ENCODE measurements at regions not wholly inside any gene's neighbourhood (a gene's known extent, or its start where the extent isn't known, plus 50 kb on each side); places are given as distances from the start of the nearest gene placed in this dataset.

DNA sequence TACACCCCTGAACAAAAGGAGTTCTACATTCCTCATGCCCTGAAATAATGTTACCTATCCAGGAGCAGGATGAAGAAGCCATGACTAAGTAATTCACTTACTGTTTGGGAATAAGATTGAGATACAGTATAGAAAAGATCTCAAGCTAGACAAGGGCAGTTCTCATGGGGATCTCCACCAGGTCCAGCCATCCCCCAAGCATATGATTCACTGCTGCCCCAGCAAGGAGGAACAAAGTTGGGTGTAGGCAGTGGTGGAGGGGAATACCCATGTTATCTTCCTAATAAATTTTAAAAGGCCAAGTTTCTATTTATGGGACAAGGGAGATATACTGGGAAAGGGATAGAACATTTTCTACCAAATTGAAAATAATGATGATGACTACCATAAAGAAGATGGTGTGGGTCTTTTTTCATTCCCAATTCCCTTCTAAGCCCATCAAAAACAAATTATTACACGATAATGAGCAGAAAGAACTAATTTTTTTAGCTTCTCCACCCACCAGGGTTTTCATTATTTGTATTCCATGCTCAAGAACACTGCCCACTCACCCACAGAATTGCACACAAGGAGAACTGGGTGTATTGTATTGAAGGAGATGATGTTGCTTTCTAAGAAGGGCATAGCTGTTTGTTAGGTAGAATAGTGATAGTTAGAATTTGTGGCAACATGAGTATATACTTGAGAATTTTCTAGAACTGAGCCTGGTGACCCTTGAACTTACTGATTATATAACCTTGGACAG is 204.6 kb downstream of the BTG1 start:
- TF ChIP-seq, protein P1, sequence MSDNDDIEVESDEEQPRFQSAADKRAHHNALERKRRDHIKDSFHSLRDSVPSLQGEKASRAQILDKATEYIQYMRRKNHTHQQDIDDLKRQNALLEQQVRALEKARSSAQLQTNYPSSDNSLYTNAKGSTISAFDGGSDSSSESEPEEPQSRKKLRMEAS (IDR thresholded peaks at IDR 0.05; ENCODE audit: low read depth, low read length): no peak
- TF ChIP-seq POLR2A (IDR thresholded peaks at IDR 0.05; ENCODE audit: extremely low read depth, insufficient read length) (no peak), MYC (IDR thresholded peaks at IDR 0.05; ENCODE audit: low read depth, low read length) (no peak)
- TF ChIP-seq, protein P2, sequence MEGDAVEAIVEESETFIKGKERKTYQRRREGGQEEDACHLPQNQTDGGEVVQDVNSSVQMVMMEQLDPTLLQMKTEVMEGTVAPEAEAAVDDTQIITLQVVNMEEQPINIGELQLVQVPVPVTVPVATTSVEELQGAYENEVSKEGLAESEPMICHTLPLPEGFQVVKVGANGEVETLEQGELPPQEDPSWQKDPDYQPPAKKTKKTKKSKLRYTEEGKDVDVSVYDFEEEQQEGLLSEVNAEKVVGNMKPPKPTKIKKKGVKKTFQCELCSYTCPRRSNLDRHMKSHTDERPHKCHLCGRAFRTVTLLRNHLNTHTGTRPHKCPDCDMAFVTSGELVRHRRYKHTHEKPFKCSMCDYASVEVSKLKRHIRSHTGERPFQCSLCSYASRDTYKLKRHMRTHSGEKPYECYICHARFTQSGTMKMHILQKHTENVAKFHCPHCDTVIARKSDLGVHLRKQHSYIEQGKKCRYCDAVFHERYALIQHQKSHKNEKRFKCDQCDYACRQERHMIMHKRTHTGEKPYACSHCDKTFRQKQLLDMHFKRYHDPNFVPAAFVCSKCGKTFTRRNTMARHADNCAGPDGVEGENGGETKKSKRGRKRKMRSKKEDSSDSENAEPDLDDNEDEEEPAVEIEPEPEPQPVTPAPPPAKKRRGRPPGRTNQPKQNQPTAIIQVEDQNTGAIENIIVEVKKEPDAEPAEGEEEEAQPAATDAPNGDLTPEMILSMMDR (IDR thresholded peaks at IDR 0.05; ENCODE audit: low read depth, low read length): no peak
- no peak for DNase-seq (ENCODE audit: low read depth)
- H3K4me3 ChIP-seq (ENCODE audit: low read depth, low read length): no peak overlapping the region

DNA sequence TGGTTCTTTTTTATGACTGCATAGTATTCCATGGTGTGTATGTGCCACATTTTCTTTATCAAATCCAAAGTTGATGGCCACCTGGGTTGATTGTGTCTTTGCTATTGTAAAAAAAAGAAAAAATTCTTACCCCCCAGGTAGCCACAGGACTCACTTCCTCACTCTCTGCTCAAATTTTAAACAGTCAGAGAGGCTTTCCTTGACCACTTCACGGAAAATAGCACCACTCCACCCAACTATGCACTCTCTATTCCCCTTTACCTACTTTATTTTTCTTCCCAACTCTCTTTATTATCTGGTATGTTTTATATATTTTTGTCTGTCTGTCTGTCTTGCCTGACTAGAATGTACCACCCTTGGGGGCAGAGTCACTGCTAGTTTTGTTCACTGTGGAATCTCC is 205.3 kb downstream of the BTG1 start:
- H3K4me3 ChIP-seq (ENCODE audit: low read depth, low read length): no peak overlapping the region
- TF ChIP-seq, protein P2 (IDR thresholded peaks at IDR 0.05; ENCODE audit: low read depth, low read length): no peak
- TF ChIP-seq, protein P1 (IDR thresholded peaks at IDR 0.05; ENCODE audit: low read depth, low read length): no peak
- TF ChIP-seq POLR2A (IDR thresholded peaks at IDR 0.05; ENCODE audit: extremely low read depth, insufficient read length) (no peak), MYC (IDR thresholded peaks at IDR 0.05; ENCODE audit: low read depth, low read length) (no peak)
- DNase-seq (ENCODE audit: low read depth): no peak

DNA sequence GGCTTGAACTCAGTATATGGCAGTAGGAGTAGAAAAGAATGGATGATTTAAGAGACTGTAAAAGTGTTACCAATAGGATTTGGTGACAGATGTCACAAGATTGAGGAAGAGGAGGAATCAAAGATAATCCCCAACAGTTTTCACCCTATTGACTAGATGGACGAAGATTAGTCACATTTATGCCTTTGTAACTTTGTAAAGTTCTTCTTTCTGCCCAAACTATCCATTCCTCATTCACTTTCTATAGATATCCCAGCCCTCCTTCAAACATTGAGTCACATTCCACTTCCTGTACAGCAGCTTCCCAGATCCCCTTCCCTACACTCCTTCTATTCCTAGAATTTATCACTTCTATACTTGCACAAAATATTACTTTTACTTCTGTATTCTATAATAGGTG is 207.9 kb downstream of the BTG1 start:
- no peak for TF ChIP-seq POLR2A (IDR thresholded peaks at IDR 0.05; ENCODE audit: extremely low read depth, insufficient read length)
- TF ChIP-seq, protein P2 (IDR thresholded peaks at IDR 0.05; ENCODE audit: low read depth, low read length): no peak
- no peak for TF ChIP-seq MYC (IDR thresholded peaks at IDR 0.05; ENCODE audit: low read depth, low read length)
- TF ChIP-seq, protein P1 (IDR thresholded peaks at IDR 0.05; ENCODE audit: low read depth, low read length): no peak
- no peak overlapping the region for H3K4me3 ChIP-seq (ENCODE audit: low read depth, low read length)
- DNase-seq (ENCODE audit: low read depth): no peak

DNA sequence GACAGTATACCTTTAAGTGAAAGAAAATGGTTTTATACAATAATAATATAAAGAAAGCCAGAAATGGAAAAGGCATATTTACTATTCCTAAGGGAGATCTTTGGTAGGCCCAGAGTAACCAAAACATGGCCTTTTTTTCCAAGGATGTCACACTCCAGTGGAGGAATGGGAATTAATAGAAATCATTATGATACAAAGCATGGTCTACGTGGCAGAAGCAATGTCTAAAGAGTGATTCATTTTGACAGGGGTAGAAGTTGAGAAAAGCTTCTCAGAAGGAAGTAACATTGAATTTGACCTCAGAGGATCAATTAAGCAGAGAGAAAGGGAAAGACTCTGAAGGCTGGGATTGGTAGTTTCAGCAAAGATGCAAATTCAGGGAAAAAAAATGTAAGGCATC is 208.6 kb downstream of the BTG1 start:
- no peak overlapping the region for H3K4me3 ChIP-seq (ENCODE audit: low read depth, low read length)
- no peak for DNase-seq (ENCODE audit: low read depth)
- TF ChIP-seq, protein P2 (IDR thresholded peaks at IDR 0.05; ENCODE audit: low read depth, low read length): no peak
- TF ChIP-seq MYC (IDR thresholded peaks at IDR 0.05; ENCODE audit: low read depth, low read length): no peak
- no peak for TF ChIP-seq POLR2A (IDR thresholded peaks at IDR 0.05; ENCODE audit: extremely low read depth, insufficient read length)
- TF ChIP-seq, protein P1 (IDR thresholded peaks at IDR 0.05; ENCODE audit: low read depth, low read length): no peak

DNA sequence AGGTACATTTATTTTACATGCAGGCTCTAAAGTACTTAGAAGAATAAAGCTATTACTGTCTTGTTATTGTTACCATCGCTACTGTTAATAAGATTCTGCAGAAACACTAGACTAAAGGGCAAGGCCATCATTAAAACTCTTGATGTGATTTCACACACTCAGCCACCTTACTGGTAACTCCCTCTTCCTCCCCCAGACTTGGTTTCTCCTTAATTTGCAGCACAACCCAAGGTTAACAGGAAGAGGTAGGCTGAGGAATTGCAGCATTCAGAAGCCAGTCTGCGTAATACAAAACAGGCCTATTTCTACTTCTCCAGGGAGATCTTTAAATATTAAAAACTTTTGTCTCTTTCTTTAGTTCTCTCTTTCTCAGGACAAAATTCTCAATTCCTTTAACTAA is 210.3 kb downstream of the BTG1 start:
- TF ChIP-seq MYC (IDR thresholded peaks at IDR 0.05; ENCODE audit: low read depth, low read length) (no peak), POLR2A (IDR thresholded peaks at IDR 0.05; ENCODE audit: extremely low read depth, insufficient read length) (no peak)
- TF ChIP-seq, protein P1 (IDR thresholded peaks at IDR 0.05; ENCODE audit: low read depth, low read length): no peak
- TF ChIP-seq, protein P2 (IDR thresholded peaks at IDR 0.05; ENCODE audit: low read depth, low read length): no peak
- no peak overlapping the region for H3K4me3 ChIP-seq (ENCODE audit: low read depth, low read length)
- peak; percentile 49 for DNase-seq (ENCODE audit: low read depth)
